ENCODE measurements at regions not wholly inside any gene's neighbourhood (a gene's known extent, or its start where the extent isn't known, plus 50 kb on each side); places are given as distances from the start of the nearest gene placed in this dataset.

DNA sequence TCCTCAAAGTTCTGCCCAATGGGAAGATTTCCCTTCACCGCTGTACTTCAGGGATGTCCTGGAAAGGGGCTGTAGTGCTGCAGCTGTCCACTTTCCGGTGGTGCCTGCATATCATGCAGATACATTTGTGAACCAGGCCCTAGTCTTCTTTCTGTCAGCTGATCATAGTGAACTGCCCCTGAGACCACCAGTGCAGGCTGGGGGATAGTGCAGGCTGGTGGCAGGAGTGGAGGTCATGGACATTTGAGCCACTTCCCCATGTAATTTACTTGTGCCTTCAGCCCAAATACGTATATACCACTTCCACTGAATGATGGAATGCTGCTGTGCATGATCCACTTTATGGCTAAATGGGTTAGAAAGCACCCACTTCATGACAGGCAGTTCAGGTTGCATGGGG lies 120.0 kb downstream of the ZNF280B start:
- no peak for DNase-seq
- TF ChIP-seq POLR2A (IDR thresholded peaks at IDR 0.05; ENCODE audit: low read length) (no peak), GATA1 (IDR thresholded peaks at IDR 0.05; ENCODE audit: low read depth, low read length) (no peak)

GRCh38 chr22:22389467-22389866 lies 119.1 kb downstream of the ZNF280B start:
- TF ChIP-seq POLR2A (IDR thresholded peaks at IDR 0.05; ENCODE audit: low read length) (no peak), GATA1 (IDR thresholded peaks at IDR 0.05; ENCODE audit: low read depth, low read length) (no peak)
- DNase-seq, result no peak

- no peak for DNase-seq
- TF ChIP-seq GATA1 (IDR thresholded peaks at IDR 0.05; ENCODE audit: low read depth, low read length), result no peak
- no peak for TF ChIP-seq POLR2A (IDR thresholded peaks at IDR 0.05; ENCODE audit: low read length)
These were observed 117.6 kb downstream of the ZNF280B start for GRCh38 chr22:22390989-22391388.

DNA sequence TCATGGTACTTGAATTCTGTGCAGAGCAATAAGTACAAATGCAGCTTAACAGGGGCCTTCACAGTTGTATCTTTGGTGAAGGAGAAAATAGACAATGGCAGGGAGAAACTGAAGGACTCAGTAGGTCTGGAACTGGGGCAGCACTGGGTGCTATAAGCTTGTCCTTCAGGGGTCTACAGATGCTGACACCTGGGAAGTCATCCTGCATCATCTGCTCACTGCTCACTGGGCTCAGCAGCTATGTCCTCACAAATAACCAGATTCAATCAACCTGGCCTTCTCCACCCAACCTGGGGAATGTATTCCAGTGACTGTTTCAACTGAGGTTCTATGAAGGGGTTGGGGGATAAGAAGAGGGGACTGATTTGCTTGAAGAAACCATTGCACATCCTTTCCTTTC lies 117.0 kb downstream of the ZNF280B start:
- no peak for DNase-seq
- TF ChIP-seq GATA1 (IDR thresholded peaks at IDR 0.05; ENCODE audit: low read depth, low read length), result no peak
- TF ChIP-seq POLR2A (IDR thresholded peaks at IDR 0.05; ENCODE audit: low read length), result no peak

GRCh38 chr22:22392131-22392530 lies 116.4 kb downstream of the ZNF280B start:
- DNase-seq, result no peak
- no peak for TF ChIP-seq POLR2A (IDR thresholded peaks at IDR 0.05; ENCODE audit: low read length)
- no peak for TF ChIP-seq GATA1 (IDR thresholded peaks at IDR 0.05; ENCODE audit: low read depth, low read length)

DNA sequence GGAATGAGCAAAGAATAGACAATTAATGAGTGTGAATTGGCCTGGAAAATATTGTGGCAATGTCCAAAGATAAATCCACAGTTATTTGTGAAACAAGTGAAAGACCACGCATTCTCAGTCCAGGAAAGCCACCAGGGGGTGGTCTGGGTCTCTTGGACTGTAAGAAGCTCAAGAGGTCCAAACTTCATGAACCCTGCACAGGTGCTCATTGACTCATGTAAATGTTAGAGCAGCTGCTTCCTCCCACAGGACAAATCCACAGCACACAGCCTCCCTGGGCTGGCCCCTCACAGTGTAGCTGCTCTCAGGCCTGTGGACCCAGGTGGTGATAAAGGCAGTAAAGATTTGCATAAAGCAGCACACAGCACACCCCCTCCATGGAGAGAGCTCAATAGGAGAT lies 114.0 kb downstream of the ZNF280B start:
- TF ChIP-seq POLR2A (IDR thresholded peaks at IDR 0.05; ENCODE audit: low read length), result no peak
- DNase-seq, result no peak

DNA sequence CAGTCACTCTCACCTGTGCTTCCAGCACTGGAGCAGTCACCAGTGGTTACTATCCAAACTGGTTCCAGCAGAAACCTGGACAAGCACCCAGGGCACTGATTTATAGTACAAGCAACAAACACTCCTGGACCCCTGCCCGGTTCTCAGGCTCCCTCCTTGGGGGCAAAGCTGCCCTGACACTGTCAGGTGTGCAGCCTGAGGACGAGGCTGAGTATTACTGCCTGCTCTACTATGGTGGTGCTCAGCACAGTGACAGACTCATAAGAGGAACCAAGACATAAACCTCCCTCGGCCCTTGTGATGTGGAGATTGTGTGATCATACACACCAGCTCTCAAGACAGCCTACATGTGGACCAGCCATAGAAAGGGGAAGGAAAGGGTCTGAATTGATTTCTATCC lies 113.3 kb downstream of the ZNF280B start:
- DNase-seq, result no peak
- TF ChIP-seq POLR2A (IDR thresholded peaks at IDR 0.05; ENCODE audit: low read length) (no peak), GATA1 (IDR thresholded peaks at IDR 0.05; ENCODE audit: low read depth, low read length) (no peak)

DNA sequence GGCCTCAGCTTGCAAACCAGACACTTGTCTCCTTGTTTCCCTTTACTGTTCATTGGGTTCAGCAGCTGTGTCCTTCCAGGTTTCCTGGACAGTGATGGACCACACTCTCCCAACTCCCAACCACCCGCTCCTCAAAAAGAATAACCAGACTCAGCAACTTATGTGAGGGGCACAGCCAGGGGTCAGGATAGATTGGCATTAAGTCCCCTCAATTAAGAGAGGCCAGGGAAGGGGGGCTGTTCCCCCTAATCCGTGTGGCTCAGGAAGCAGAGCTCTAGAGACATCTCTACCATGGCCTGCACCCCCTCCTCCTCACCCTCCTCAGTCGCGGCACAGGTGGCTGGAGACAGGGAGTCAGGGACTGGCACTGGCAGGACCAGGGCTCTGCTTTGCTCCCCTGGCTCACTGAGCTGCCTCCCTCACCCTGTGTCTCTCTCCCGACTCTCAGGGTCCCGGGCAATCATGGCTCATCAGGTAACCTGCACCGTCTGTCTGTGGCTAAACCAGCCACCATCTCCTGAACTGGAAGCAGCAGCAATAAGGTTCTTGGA lies 111.7 kb downstream of the ZNF280B start:
- DNase-seq, result no peak

GRCh38 chr22:22397292-22397870 lies 111.2 kb downstream of the ZNF280B start:
- no peak for TF ChIP-seq GATA1 (IDR thresholded peaks at IDR 0.05; ENCODE audit: low read depth, low read length)
- DNase-seq, result no peak

More for the DNA sequence above, 111.7 kb downstream of the ZNF280B start:
- no peak for TF ChIP-seq GATA1 (IDR thresholded peaks at IDR 0.05; ENCODE audit: low read depth, low read length)
- TF ChIP-seq POLR2A (IDR thresholded peaks at IDR 0.05; ENCODE audit: low read length), result no peak

GRCh38 chr22:22397875-22398524 lies 110.5 kb downstream of the ZNF280B start:
- TF ChIP-seq GATA1 (IDR thresholded peaks at IDR 0.05; ENCODE audit: low read depth, low read length) (no peak), POLR2A (IDR thresholded peaks at IDR 0.05; ENCODE audit: low read length) (no peak)

GRCh38 chr22:22398530-22399327 lies 109.8 kb downstream of the ZNF280B start:
- TF ChIP-seq GATA1 (IDR thresholded peaks at IDR 0.05; ENCODE audit: low read depth, low read length) (no peak), POLR2A (IDR thresholded peaks at IDR 0.05; ENCODE audit: low read length) (no peak)

More at GRCh38 chr22:22397875-22398524, 110.5 kb downstream of the ZNF280B start:
- no peak for DNase-seq

GRCh38 chr22:22400099-22400498 lies 108.4 kb downstream of the ZNF280B start:
- TF ChIP-seq GATA1 (IDR thresholded peaks at IDR 0.05; ENCODE audit: low read depth, low read length) (no peak), POLR2A (IDR thresholded peaks at IDR 0.05; ENCODE audit: low read length) (no peak)
- DNase-seq, result no peak

More at GRCh38 chr22:22398530-22399327, 109.8 kb downstream of the ZNF280B start:
- no peak for DNase-seq

- no peak for DNase-seq
- no peak for TF ChIP-seq GATA1 (IDR thresholded peaks at IDR 0.05; ENCODE audit: low read depth, low read length)
- TF ChIP-seq POLR2A (IDR thresholded peaks at IDR 0.05; ENCODE audit: low read length), result no peak
These were observed 107.6 kb downstream of the ZNF280B start for GRCh38 chr22:22400964-22401363.

DNA sequence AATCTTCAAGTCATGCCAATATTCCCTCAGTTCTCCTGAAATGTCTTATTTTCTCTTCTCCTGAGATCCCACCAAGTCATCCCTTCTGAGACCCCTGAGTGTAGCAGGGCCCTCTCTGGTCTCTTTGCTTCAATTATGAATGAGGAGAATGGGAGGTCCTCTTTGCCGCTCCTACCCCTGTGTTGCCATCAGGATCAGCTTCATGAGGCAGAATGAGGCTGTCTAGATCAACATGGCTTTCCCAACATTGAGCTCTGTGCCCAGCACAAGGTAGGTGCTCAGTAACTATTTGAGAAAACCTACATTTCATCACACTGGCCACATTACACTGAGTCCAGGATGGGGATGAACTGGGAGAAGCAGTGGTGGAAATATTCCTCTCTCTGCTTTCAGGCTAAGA lies 107.2 kb downstream of the ZNF280B start:
- DNase-seq, result no peak
- TF ChIP-seq GATA1 (IDR thresholded peaks at IDR 0.05; ENCODE audit: low read depth, low read length) (no peak), POLR2A (IDR thresholded peaks at IDR 0.05; ENCODE audit: low read length) (no peak)
